Brain microvascular endothelial cell (primary cell): ENCODE measurements at regions not wholly inside any gene's neighbourhood (a gene's known extent, or its start where the extent isn't known, plus 50 kb on each side); places are given as distances from the start of the nearest gene placed in this dataset.

ENCODE experiments used
- DNase-seq: peaks from one replicate; pipeline ENCODE4 v3.0.0-alpha.2; 2020
- H3K27ac ChIP-seq: fragments of 250-450 bp; sonication (Bioruptor Pico); 2 replicates; pipeline ENCODE4 v1.5.1; 2020; ENCODE audit warnings: mild to moderate bottlenecking, moderate library complexity
- H3K27me3 ChIP-seq: fragments of 250-450 bp; sonication (Bioruptor Pico); replicated peaks from 2 replicates; pipeline ENCODE4 v1.5.1; 2020; ENCODE audit warnings: mild to moderate bottlenecking
- H3K36me3 ChIP-seq: fragments of 250-450 bp; sonication (Bioruptor Pico); replicated peaks from 2 replicates; pipeline ENCODE4 v1.5.1; 2020; ENCODE audit warnings: mild to moderate bottlenecking
- H3K4me3 ChIP-seq: 2 replicates; pipeline ENCODE4 v1.5.1; 2011; ENCODE audit warnings: low read depth, mild to moderate bottlenecking, control low read depth, low read length, moderate library complexity
- CTCF ChIP-seq: IDR thresholded peaks from 2 replicates; pipeline ENCODE4 v1.5.1; 2011; ENCODE audit warnings: low read depth, mild to moderate bottlenecking, moderate library complexity, low read length, control low read depth, inconsistent platforms; ENCODE audit errors: missing control alignments
- in situ Hi-C: cut with HindIII; loops from 2 replicates; pipeline ENCODE4 v1.10.0; 2017; ENCODE audit warnings: low sequenced_read_pairs, low pct_ligation_motif_present

- Histone ChIP-seq H3K27me3 (no peaks in the 10 kb centered on the region), H3K27ac (no peak overlapping the region), H3K4me3 (no peak overlapping the region), H3K36me3 (no peaks in the 10 kb centered on the region)
- TF ChIP-seq CTCF: no peak
- no peak for DNase-seq
- in situ Hi-C loops: no loop called here
Measured at GRCh38 chr20:55882286-55882685, 123.0 kb downstream of the CBLN4 start.

- H3K36me3 ChIP-seq: no peaks in the 10 kb centered on the region
- TF ChIP-seq CTCF: no peak
- DNase-seq: no peak
- no peak overlapping the region for H3K4me3 ChIP-seq
- in situ Hi-C loops: no loop called here
- H3K27me3 ChIP-seq: no peaks in the 10 kb centered on the region
- no peak overlapping the region for H3K27ac ChIP-seq
Measured at GRCh38 chr20:55881204-55881603, 124.1 kb downstream of the CBLN4 start.

DNA sequence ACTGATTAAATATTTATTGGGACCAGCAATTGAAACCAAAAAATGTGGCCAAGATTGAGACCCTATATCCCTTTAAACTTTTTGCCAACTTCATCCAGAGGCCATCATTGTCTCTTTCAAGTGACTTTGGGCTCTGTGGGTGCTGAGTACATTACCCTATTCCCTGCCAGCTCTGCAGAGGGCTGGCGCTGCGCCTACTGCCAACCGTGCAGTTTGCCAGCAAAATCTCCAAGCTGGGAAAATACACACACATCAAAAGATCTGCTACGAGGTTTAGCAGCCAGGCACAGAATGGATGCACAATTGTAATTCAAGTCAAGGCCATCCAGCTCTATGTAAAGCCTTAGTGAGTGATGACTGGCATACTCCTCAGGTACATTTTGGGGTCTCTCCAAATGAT, 125.0 kb downstream of the CBLN4 start:
- no peak overlapping the region for H3K4me3 ChIP-seq
- no peaks in the 10 kb centered on the region for H3K27me3 ChIP-seq
- DNase-seq: no peak
- H3K27ac ChIP-seq: no peak overlapping the region
- no peak for TF ChIP-seq CTCF
- in situ Hi-C loops: no loop called here
- H3K36me3 ChIP-seq: no peaks in the 10 kb centered on the region

GRCh38 chr20:55855052-55855451, 150.3 kb downstream of the CBLN4 start:
- no peak for TF ChIP-seq CTCF
- no peaks in the 10 kb centered on the region for H3K27me3 ChIP-seq
- no peak overlapping the region for H3K4me3 ChIP-seq
- no peaks in the 10 kb centered on the region for H3K36me3 ChIP-seq
- in situ Hi-C loops: no loop called here
- no peak for DNase-seq
- no peak overlapping the region for H3K27ac ChIP-seq

- H3K36me3 ChIP-seq: no peaks in the 10 kb centered on the region
- no peak overlapping the region for H3K27ac ChIP-seq
- no peak overlapping the region for H3K4me3 ChIP-seq
- no peak for TF ChIP-seq CTCF
- in situ Hi-C loops: no loop called here
- DNase-seq: no peak
- no peaks in the 10 kb centered on the region for H3K27me3 ChIP-seq
Measured at GRCh38 chr20:55830121-55830827, 175.0 kb downstream of the CBLN4 start.

GRCh38 chr20:55805138-55805537, 200.2 kb downstream of the CBLN4 start:
- no peak overlapping the region for H3K27ac ChIP-seq
- no peak for TF ChIP-seq CTCF
- H3K27me3 ChIP-seq: no peaks in the 10 kb centered on the region
- no peaks in the 10 kb centered on the region for H3K36me3 ChIP-seq
- in situ Hi-C loops: no loop called here
- DNase-seq: no peak
- H3K4me3 ChIP-seq: no peak overlapping the region
